HG03575 (cell line): ENCODE measurements at regions not wholly inside any gene's neighbourhood (a gene's known extent, or its start where the extent isn't known, plus 50 kb on each side); places are given as distances from the start of the nearest gene placed in this dataset.

Experiments
- ATAC-seq: cut with Tn5 transposase; IDR thresholded peaks from one replicate; pipeline ENCODE4 v1.9.1; 2021; ENCODE audit not compliant: unreplicated experiment, insufficient number of reproducible peaks, low FRiP score; ENCODE audit errors: extremely low read depth

DNA sequence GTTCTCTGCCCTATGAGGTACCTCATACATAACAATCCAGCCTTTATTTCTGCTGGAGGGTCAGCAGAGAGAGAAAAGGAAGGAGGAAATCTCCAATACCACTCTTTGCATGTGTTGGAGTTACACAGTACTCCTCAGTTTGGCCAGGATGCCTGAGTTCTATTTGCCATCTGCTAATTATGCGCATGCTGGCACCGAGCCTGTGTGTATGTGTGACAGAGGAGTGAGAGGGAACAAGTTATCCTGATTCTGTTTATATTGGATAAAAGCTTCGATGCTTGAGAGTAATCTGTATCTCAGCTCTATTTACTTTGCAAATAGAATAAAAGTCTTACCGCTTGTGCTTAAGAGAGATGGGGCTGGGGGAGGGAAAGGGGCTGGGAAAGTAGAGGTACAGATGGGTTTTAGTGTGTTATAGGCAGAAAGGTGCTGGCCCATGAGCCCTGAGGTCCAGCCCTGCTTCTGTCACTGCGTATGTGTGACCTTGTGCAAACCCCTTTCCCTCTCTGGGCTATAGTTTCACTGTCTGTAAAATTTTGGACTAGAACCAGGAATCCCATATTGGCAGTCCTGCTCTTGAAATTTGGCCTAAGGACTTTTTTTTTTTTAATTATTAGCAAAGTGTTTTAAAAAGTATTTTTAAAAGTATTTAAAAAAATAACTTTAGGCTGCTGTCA, 54.5 kb upstream of the PLXNA2 start:
- no peak for ATAC-seq

DNA sequence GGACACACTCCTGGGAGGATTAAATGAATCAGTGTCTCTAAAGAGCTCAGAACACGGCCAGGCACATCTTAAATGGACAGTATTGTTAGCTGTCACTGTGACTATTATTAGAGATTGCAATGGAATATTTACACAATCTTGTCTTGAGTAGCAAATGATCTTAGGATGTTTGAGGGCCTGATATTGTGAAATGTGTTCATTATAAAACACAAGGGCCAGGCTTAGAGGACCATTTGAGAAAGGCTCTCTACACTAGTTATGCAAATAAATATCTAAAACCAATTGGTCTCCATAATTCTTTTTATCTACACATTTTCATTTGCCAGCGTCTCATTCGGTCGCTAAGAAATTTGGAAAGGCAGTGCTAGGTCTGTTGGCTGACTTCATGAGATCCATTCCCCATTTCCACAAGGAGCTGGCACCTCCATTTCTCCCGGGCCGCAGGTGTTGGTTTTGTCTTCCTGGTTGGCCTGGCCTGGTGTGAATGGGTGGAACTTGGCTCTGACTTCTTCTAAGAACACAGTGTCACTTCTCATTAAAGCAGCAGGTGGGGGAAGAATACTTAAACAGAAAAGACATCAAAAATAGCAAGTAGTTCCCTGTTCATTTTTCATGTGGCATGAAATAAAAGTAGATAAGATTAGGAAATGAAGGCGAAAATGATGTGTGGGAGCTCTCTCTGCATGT, 56.0 kb upstream of the PLXNA2 start:
- no peak for ATAC-seq

DNA sequence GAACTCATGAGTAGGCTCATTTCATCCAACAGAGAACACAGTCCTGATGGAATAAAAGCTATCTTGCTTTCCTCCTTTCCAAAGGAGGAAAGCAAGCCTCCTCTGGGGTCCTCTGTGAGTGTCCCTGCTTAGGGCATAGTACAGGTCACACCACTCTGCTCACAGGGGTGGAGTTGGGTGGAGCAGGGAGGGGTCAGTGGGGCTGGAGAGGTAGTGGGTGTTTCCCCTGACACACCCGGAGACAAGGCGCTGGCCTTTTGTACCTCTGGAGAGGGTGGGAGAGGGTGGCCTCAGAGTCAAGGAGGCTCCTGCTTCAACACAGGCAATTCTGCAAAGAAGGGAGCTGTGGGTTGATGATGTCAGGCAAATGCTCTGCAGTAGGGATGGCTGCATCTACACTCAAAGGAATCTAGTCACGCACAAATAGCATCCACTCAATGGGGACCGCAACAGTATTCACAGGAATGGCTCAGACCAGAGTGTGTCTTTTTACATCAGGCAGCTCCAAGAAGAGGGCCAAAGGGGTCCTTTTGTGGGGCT, 58.6 kb upstream of the PLXNA2 start:
- ATAC-seq = no peak

- no peak for ATAC-seq
These were observed 59.8 kb upstream of the PLXNA2 start for GRCh38 chr1:208303743-208304712.

- ATAC-seq = no peak
These were observed 64.0 kb upstream of the PLXNA2 start for GRCh38 chr1:208308221-208308620.

GRCh38 chr1:208309771-208310170, 65.6 kb upstream of the PLXNA2 start:
- no peak for ATAC-seq

DNA sequence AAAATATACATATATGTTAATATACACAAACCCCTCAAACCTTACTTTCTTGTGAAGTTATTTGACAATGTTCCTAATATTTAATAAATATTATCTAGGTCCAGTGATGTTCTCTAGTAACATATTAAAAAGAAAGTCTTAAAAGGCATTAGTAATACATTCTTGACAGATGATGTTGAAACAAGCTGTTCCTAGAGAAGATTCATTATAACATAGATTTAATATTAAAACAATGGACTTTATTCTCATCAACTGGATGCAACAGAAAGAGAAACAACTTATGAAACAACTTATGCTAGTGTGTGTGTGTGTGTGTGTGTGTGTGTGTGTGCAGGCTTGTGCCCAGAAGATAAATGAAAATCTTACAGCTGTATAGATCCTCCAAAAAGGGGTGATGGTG, 68.5 kb upstream of the PLXNA2 start:
- no peak for ATAC-seq

- ATAC-seq = no peak
These were observed 70.2 kb upstream of the PLXNA2 start for GRCh38 chr1:208314431-208314830.

GRCh38 chr1:208318150-208318734, 74.1 kb upstream of the PLXNA2 start:
- ATAC-seq = no peak

DNA sequence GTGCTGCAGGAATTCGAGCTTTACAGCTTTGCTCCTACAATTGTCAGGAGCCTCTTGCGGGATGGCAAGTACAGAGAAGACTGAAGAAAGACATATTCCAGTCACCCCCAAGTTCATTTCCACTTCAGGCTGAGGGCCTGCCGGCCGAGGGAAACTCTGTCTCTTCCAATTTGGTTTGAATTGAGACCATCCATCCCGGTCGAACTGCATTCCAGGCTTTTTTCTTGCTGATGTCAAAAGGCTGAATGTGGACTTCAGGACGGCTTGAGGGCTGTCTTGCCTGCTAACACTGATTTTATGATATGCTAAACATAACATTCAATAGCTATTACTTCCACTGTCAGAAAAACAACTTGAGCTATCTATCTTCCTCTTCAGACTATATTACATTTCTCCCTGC, 79.8 kb upstream of the PLXNA2 start:
- no peak for ATAC-seq

DNA sequence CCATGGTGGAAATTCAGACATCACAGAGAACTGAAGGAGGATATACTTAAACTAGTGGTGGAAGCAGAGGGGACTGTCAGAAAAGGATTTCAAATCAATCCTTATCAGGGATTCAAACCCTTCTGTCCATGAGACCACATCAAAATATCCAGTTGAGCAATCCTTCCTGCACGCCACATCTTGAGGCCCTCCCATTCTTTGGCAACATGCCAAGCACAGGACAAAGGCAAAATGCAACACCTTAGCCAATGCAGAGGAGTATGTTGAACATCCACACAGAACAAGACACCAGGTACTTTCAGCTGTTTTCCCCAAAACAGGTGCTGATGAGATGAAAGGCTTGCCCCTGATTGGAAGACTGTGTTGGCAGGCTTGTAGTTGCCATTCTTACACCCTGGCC, 81.8 kb upstream of the PLXNA2 start:
- ATAC-seq = no peak

DNA sequence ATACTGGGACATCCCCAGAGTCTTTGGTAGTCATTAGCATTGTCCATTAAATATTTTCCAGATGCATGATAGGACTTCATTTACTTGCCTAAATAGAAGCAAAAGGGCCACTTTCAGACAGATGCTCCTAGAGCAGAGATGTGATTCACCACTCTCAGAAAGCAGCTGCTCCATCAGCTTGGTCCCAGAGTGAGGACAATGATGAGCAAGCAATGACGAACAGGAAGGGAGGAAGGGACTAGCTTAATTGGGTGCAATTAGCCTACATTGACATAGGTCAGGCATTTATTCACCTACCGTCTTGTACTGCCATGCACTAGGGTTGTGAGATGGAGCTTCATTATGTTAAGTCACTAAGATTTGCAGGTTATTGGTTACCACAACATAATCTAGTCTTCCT, 85.1 kb upstream of the PLXNA2 start:
- no peak for ATAC-seq

DNA sequence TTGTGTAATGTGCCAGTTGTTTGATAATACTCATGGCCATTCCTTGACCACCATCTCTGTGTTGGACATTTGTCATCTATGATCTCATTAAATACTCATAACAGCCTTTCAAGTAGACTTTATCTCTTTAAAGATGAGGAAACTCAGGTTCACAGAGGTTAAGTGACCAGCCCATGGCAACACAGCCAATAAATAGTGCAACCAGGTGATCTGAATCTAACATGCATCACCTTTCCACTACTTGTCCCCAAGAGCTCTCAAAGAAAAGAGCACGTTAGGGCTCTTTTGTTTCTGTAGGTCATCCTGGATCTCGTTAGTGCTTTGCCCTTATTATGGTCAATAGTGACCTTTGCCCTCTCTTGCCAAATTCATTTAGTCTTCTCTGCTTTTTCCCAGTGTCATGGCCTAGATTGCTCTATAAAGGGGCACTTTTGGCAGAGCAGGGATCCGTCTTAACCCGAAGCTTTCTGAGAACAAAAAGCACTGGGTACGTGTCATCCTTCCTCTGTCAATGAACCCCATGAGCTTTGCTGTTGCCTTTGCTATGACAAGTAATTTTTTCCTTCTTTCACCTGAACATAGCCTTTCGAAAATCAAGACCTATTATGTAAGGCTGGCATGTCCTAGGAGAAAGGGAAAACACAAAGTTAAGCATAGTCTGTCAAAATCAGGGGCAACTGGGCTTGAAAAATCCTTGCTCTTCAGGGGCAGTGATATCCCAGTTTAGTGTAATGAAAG, 88.0 kb upstream of the PLXNA2 start:
- ATAC-seq = no peak

DNA sequence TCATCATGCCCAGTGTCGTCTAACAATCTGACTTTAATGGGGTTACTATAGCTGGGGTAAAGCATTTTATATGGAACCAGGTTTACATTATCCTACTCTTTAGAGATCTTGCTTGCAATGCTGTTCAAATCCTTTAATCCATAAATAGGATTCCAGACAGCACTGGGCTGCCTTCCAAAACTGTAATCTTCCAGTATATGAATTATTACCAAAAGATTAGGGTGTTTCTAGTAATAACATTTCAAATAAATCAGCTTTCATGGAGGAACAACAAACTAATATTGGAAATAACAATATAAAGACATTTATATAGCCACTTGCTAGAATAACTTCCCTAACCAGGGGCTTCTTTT, 88.6 kb upstream of the PLXNA2 start:
- no peak for ATAC-seq

- ATAC-seq = no peak
These were observed 89.5 kb upstream of the PLXNA2 start for GRCh38 chr1:208333676-208334075.

GRCh38 chr1:208335371-208336136, 91.4 kb upstream of the PLXNA2 start:
- ATAC-seq = no peak

- no peak for ATAC-seq
These were observed 91.9 kb upstream of the PLXNA2 start for GRCh38 chr1:208336137-208336518.

GRCh38 chr1:208339911-208340310, 95.7 kb upstream of the PLXNA2 start:
- ATAC-seq = no peak
